ENCODE measurements at regions not wholly inside any gene's neighbourhood (a gene's known extent, or its start where the extent isn't known, plus 50 kb on each side); places are given as distances from the start of the nearest gene placed in this dataset.

GRCh38 chr4:30429813-30430761, 290.1 kb upstream of the PCDH7 start:
- no peak for TF ChIP-seq EP300 (IDR thresholded peaks at IDR 0.05; ENCODE audit: borderline replicate concordance)
- no peak for TF ChIP-seq CREB1 (IDR thresholded peaks at IDR 0.05; ENCODE audit: low read depth)
- no peak for TF ChIP-seq TEAD4 (IDR thresholded peaks at IDR 0.05)
- no peak for TF ChIP-seq TCF12 (IDR thresholded peaks at IDR 0.05; ENCODE audit: low read depth)
- no peak for TF ChIP-seq CEBPB (IDR thresholded peaks at IDR 0.05)
- TF ChIP-seq ZBTB7A (IDR thresholded peaks at IDR 0.05; ENCODE audit: low read depth): no peak
- TF ChIP-seq RAD21 (IDR thresholded peaks at IDR 0.05; ENCODE audit: low read depth): no peak
- no peak for TF ChIP-seq REST (IDR thresholded peaks at IDR 0.05; ENCODE audit: low read depth)

- no peak for TF ChIP-seq MAX (IDR thresholded peaks at IDR 0.05)
Measured at GRCh38 chr4:30434656-30435055, 285.5 kb upstream of the PCDH7 start.

GRCh38 chr4:30436394-30436793, 283.8 kb upstream of the PCDH7 start:
- TF ChIP-seq TEAD4 (IDR thresholded peaks at IDR 0.05): no peak
- no peak for TF ChIP-seq REST (IDR thresholded peaks at IDR 0.05; ENCODE audit: low read depth)
- no peak for TF ChIP-seq TAF1 (IDR thresholded peaks at IDR 0.05; ENCODE audit: low read depth)
- no peak for TF ChIP-seq EP300 (IDR thresholded peaks at IDR 0.05; ENCODE audit: borderline replicate concordance)
- TF ChIP-seq CEBPB (IDR thresholded peaks at IDR 0.05): no peak
- no peak for TF ChIP-seq MAX (IDR thresholded peaks at IDR 0.05)
- TF ChIP-seq TCF12 (IDR thresholded peaks at IDR 0.05; ENCODE audit: low read depth): no peak
- TF ChIP-seq RAD21 (IDR thresholded peaks at IDR 0.05; ENCODE audit: low read depth): no peak
- no peak for TF ChIP-seq USF1 (IDR thresholded peaks at IDR 0.05)
- no peak for TF ChIP-seq YY1 (IDR thresholded peaks at IDR 0.05; ENCODE audit: low read depth)
- no peak for TF ChIP-seq NFIC (IDR thresholded peaks at IDR 0.05)
- no peak for TF ChIP-seq EGR1 (IDR thresholded peaks at IDR 0.05)

GRCh38 chr4:30437316-30437715, 282.9 kb upstream of the PCDH7 start:
- no peak for TF ChIP-seq EP300 (IDR thresholded peaks at IDR 0.05; ENCODE audit: borderline replicate concordance)
- TF ChIP-seq FOXM1 (IDR thresholded peaks at IDR 0.05; ENCODE audit: borderline replicate concordance, low read depth): no peak
- TF ChIP-seq RAD21 (IDR thresholded peaks at IDR 0.05; ENCODE audit: low read depth): no peak

GRCh38 chr4:30443289-30443688, 276.9 kb upstream of the PCDH7 start:
- TF ChIP-seq FOXM1 (IDR thresholded peaks at IDR 0.05; ENCODE audit: borderline replicate concordance, low read depth): no peak
- TF ChIP-seq EP300 (IDR thresholded peaks at IDR 0.05; ENCODE audit: borderline replicate concordance): no peak
- no peak for TF ChIP-seq REST (IDR thresholded peaks at IDR 0.05; ENCODE audit: low read depth)
- TF ChIP-seq TEAD4 (IDR thresholded peaks at IDR 0.05): no peak

- no peak for TF ChIP-seq FOXM1 (IDR thresholded peaks at IDR 0.05; ENCODE audit: borderline replicate concordance, low read depth)
- TF ChIP-seq USF1 (IDR thresholded peaks at IDR 0.05): no peak
- no peak for TF ChIP-seq RAD21 (IDR thresholded peaks at IDR 0.05; ENCODE audit: low read depth)
- no peak for TF ChIP-seq EP300 (IDR thresholded peaks at IDR 0.05; ENCODE audit: borderline replicate concordance)
- no peak for TF ChIP-seq YY1 (IDR thresholded peaks at IDR 0.05; ENCODE audit: low read depth)
- TF ChIP-seq TCF12 (IDR thresholded peaks at IDR 0.05; ENCODE audit: low read depth): no peak
- TF ChIP-seq ZBTB7A (IDR thresholded peaks at IDR 0.05; ENCODE audit: low read depth): no peak
- no peak for TF ChIP-seq TAF1 (IDR thresholded peaks at IDR 0.05; ENCODE audit: low read depth)
- no peak for TF ChIP-seq CEBPB (IDR thresholded peaks at IDR 0.05)
- no peak for TF ChIP-seq TEAD4 (IDR thresholded peaks at IDR 0.05)
- TF ChIP-seq CREB1 (IDR thresholded peaks at IDR 0.05; ENCODE audit: low read depth): no peak
Measured at GRCh38 chr4:30450474-30450873, 269.7 kb upstream of the PCDH7 start.

Data from Ishikawa (cell line).